ENCODE measurements at regions not wholly inside any gene's neighbourhood (a gene's known extent, or its start where the extent isn't known, plus 50 kb on each side); places are given as distances from the start of the nearest gene placed in this dataset.

- TF ChIP-seq, protein P1, sequence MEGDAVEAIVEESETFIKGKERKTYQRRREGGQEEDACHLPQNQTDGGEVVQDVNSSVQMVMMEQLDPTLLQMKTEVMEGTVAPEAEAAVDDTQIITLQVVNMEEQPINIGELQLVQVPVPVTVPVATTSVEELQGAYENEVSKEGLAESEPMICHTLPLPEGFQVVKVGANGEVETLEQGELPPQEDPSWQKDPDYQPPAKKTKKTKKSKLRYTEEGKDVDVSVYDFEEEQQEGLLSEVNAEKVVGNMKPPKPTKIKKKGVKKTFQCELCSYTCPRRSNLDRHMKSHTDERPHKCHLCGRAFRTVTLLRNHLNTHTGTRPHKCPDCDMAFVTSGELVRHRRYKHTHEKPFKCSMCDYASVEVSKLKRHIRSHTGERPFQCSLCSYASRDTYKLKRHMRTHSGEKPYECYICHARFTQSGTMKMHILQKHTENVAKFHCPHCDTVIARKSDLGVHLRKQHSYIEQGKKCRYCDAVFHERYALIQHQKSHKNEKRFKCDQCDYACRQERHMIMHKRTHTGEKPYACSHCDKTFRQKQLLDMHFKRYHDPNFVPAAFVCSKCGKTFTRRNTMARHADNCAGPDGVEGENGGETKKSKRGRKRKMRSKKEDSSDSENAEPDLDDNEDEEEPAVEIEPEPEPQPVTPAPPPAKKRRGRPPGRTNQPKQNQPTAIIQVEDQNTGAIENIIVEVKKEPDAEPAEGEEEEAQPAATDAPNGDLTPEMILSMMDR (IDR thresholded peaks at IDR 0.05): no peak
- TF ChIP-seq POLR2AphosphoS5 (IDR thresholded peaks at IDR 0.05): no peak
Measured at GRCh38 chrX:9327747-9328145, 137.1 kb upstream of the TBL1X start.
